ENCODE measurements at regions not wholly inside any gene's neighbourhood (a gene's known extent, or its start where the extent isn't known, plus 50 kb on each side); places are given as distances from the start of the nearest gene placed in this dataset.

DNA sequence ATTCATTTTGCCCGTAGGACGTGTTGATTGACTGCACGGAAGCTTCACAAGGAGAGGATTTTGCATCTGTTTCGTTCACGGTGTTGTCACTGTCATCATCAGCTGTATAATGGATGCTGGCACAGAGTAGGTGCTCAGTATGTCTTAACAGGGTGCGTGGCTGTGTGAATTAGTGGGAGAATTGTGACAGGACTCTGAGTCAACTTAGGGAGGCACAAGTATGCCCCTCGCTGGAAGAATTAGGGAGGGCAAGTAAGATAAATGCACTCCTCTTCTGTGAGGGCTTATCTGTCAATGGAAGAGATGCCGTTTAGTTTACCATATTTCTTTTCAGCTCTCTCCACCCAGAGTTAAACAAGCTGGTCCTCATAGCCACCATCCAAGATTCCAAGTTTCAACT, 107.2 kb downstream of the TRIML1 start:
- DNase-seq (ENCODE audit: low spot score) = no peak
- Histone ChIP-seq H3K9me3 (replicated peaks in 1 of 2; ENCODE audit: control insufficient read depth in 2 of 2, insufficient read depth in 1 of 2, low read depth in 1 of 2, low read length in 2 of 2) (no peaks in the 10 kb centered on the region), H3K4me3 (ENCODE audit: low read length in 2 of 2) (no peak overlapping the region), H4K8ac (ENCODE audit: low read depth, low read length) (no peak overlapping the region), H3K36me3 (replicated peaks in 1 of 2; ENCODE audit: control insufficient read depth in 2 of 2, insufficient read depth in 2 of 2, low read length in 2 of 2) (no peaks in the 10 kb centered on the region), H3K4me1 (ENCODE audit: control insufficient read depth in 2 of 2, insufficient read depth in 1 of 2, low read depth in 1 of 2, low read length in 2 of 2) (peaks cover 0 to 6% of the 10 kb centered on the region in 2 donors), H2BK5ac (ENCODE audit: low read length) (no peak overlapping the region), H3K27me3 (ENCODE audit: control insufficient read depth in 3 of 3, insufficient read depth in 3 of 3, low read depth in 1 of 3, low read length in 3 of 3) (no peaks in the 10 kb centered on the region), H2AK5ac (ENCODE audit: low read depth, low read length) (no peak overlapping the region), H3K23ac (ENCODE audit: low read depth, low read length, poor library complexity) (no peak overlapping the region), H2AFZ (ENCODE audit: low read length) (no peak overlapping the region), H2BK15ac (ENCODE audit: low read length) (no peak overlapping the region), H3K18ac (ENCODE audit: low read length) (no peak overlapping the region), H3K27ac (replicated peaks; ENCODE audit: low read length) (no peak overlapping the region), H3K14ac (ENCODE audit: low read length) (no peak overlapping the region), H3K4ac (ENCODE audit: low read length) (no peak overlapping the region), H2BK12ac (ENCODE audit: low read length) (peak overlapping the region; percentile 66), H3K4me2 (ENCODE audit: insufficient read depth, low read length, poor library complexity, severe bottlenecking) (no peak overlapping the region), H3K79me1 (ENCODE audit: low read depth, low read length) (no peaks in the 10 kb centered on the region), H2BK120ac (ENCODE audit: low read depth, low read length) (no peak overlapping the region), H3K9ac (ENCODE audit: low read depth, low read length, poor library complexity) (no peak overlapping the region), H4K91ac (ENCODE audit: low read depth, low read length, poor library complexity) (no peak overlapping the region)
- WGBS, 2 donors (ENCODE audit: extremely low coverage in 2 of 2, insufficient read length in 2 of 2, insufficient replicate concordance in 1 of 2) = no CpG with 5 or more reads among the region's 8 CpGs

DNA sequence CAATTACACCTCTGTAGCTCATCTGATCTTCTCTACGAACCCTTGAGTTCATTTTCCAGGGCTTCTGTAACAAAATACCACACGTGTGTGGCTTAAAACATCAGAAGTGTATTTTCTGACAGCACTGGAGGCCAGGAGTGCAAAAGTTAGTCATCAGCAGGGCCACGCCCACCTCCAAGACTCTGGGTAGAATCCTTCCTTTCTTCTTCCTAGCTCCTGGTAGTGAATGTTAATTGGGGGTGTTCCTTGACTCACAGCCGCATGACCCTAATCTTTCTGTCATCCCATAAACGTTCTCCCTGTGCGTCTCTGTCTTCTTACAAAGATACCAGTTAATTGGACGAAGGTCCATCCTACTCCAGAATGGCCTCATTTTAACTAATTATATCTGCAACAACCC, 115.0 kb downstream of the TRIML1 start:
- H2BK12ac ChIP-seq (ENCODE audit: low read length) = no peak overlapping the region
- no peak overlapping the region for H4K8ac ChIP-seq (ENCODE audit: low read depth, low read length)
- H3K18ac ChIP-seq (ENCODE audit: low read length) = no peak overlapping the region
- no CpG with 5 or more reads among the region's 7 CpGs for WGBS, 2 donors (ENCODE audit: extremely low coverage in 2 of 2, insufficient read length in 2 of 2, insufficient replicate concordance in 1 of 2)
- H2BK5ac ChIP-seq (ENCODE audit: low read length) = no peak overlapping the region
- H3K9ac ChIP-seq (ENCODE audit: low read depth, low read length, poor library complexity) = no peak overlapping the region
- no peak overlapping the region for H2AFZ ChIP-seq (ENCODE audit: low read length)
- no peak overlapping the region for H3K4me3 ChIP-seq (ENCODE audit: low read length in 2 of 2)
- no peaks in the 10 kb centered on the region for H3K36me3 ChIP-seq (replicated peaks in 1 of 2; ENCODE audit: control insufficient read depth in 2 of 2, insufficient read depth in 2 of 2, low read length in 2 of 2)
- H3K4ac ChIP-seq (ENCODE audit: low read length) = no peak overlapping the region
- H3K4me2 ChIP-seq (ENCODE audit: insufficient read depth, low read length, poor library complexity, severe bottlenecking) = no peak overlapping the region
- H3K14ac ChIP-seq (ENCODE audit: low read length) = no peak overlapping the region
- H2AK5ac ChIP-seq (ENCODE audit: low read depth, low read length) = no peak overlapping the region
- H3K23ac ChIP-seq (ENCODE audit: low read depth, low read length, poor library complexity) = no peak overlapping the region
- no peaks in the 10 kb centered on the region for H3K9me3 ChIP-seq (replicated peaks in 1 of 2; ENCODE audit: control insufficient read depth in 2 of 2, insufficient read depth in 1 of 2, low read depth in 1 of 2, low read length in 2 of 2)
- H3K79me1 ChIP-seq (ENCODE audit: low read depth, low read length) = no peaks in the 10 kb centered on the region
- no peaks in the 10 kb centered on the region for H3K27me3 ChIP-seq (ENCODE audit: control insufficient read depth in 3 of 3, insufficient read depth in 3 of 3, low read depth in 1 of 3, low read length in 3 of 3)
- no peak overlapping the region for H4K91ac ChIP-seq (ENCODE audit: low read depth, low read length, poor library complexity)
- peaks cover 0 to 1% of the 10 kb centered on the region in 2 donors for H3K4me1 ChIP-seq (ENCODE audit: control insufficient read depth in 2 of 2, insufficient read depth in 1 of 2, low read depth in 1 of 2, low read length in 2 of 2)
- H2BK120ac ChIP-seq (ENCODE audit: low read depth, low read length) = no peak overlapping the region
- no peak overlapping the region for H3K27ac ChIP-seq (replicated peaks; ENCODE audit: low read length)
- H2BK15ac ChIP-seq (ENCODE audit: low read length) = no peak overlapping the region
- no peak for DNase-seq (ENCODE audit: low spot score)

DNA sequence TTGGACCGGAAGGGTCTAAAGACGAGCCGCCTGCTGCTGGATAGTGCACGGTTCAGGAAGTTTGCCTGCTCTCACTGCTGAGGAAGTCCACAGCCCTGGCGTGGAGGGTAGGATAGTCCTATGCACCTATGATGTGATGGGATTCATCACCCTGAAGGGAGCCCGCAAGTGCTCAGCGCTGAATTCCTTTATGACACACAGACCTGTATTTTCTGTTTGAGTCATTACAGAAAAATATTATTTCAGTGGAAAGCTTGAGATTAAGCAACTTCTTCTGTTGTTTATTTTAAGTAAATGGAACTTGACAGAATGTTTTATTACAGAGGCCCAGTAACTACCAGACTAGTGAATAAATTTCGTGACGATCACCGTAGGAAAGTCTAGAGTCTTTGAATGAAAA, 123.2 kb downstream of the TRIML1 start:
- Histone ChIP-seq H2BK12ac (ENCODE audit: low read length) (no peak overlapping the region), H3K36me3 (replicated peaks in 1 of 2; ENCODE audit: control insufficient read depth in 2 of 2, insufficient read depth in 2 of 2, low read length in 2 of 2) (no peaks in the 10 kb centered on the region), H4K91ac (ENCODE audit: low read depth, low read length, poor library complexity) (no peak overlapping the region), H3K4me1 (ENCODE audit: control insufficient read depth in 2 of 2, insufficient read depth in 1 of 2, low read depth in 1 of 2, low read length in 2 of 2) (peaks cover 0 to 1% of the 10 kb centered on the region in 2 donors), H2BK5ac (ENCODE audit: low read length) (no peak overlapping the region), H3K18ac (ENCODE audit: low read length) (no peak overlapping the region), H2BK15ac (ENCODE audit: low read length) (no peak overlapping the region), H3K27ac (replicated peaks; ENCODE audit: low read length) (no peak overlapping the region), H3K79me1 (ENCODE audit: low read depth, low read length) (no peaks in the 10 kb centered on the region), H2BK120ac (ENCODE audit: low read depth, low read length) (no peak overlapping the region), H3K27me3 (ENCODE audit: control insufficient read depth in 3 of 3, insufficient read depth in 3 of 3, low read depth in 1 of 3, low read length in 3 of 3) (no peaks in the 10 kb centered on the region), H3K14ac (ENCODE audit: low read length) (no peak overlapping the region), H3K23ac (ENCODE audit: low read depth, low read length, poor library complexity) (no peak overlapping the region), H3K4me3 (ENCODE audit: low read length in 2 of 2) (no peak overlapping the region), H3K4ac (ENCODE audit: low read length) (no peak overlapping the region), H3K9ac (ENCODE audit: low read depth, low read length, poor library complexity) (no peak overlapping the region), H2AFZ (ENCODE audit: low read length) (no peak overlapping the region), H3K9me3 (replicated peaks in 1 of 2; ENCODE audit: control insufficient read depth in 2 of 2, insufficient read depth in 1 of 2, low read depth in 1 of 2, low read length in 2 of 2) (peaks cover 0 to 2% of the 10 kb centered on the region in 2 donors), H3K4me2 (ENCODE audit: insufficient read depth, low read length, poor library complexity, severe bottlenecking) (no peak overlapping the region), H2AK5ac (ENCODE audit: low read depth, low read length) (no peak overlapping the region), H4K8ac (ENCODE audit: low read depth, low read length) (no peak overlapping the region)
- no peak for DNase-seq (ENCODE audit: low spot score)
- WGBS, 2 donors (ENCODE audit: extremely low coverage in 2 of 2, insufficient read length in 2 of 2, insufficient replicate concordance in 1 of 2) = no CpG with 5 or more reads among the region's 10 CpGs

DNA sequence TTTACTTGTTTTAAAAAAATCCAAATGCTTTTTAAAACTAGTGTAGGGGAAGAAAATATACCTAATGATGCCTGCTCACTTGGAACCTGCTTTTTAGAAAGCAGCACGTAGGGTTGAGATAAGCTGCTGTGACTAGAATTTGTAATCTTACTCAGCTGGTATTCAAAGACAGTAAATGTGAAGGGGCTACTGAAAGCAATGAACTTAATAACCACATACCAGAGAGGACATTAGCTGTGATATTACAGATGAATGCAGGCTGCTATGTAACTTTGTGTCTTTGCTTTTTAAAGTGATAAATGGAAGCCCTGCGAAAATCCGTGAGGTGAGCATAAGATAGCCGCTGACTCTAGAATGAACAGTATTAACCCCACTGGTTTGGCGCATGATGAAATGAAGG, 124.1 kb downstream of the TRIML1 start:
- Histone ChIP-seq H3K4ac (ENCODE audit: low read length) (no peak overlapping the region), H2BK5ac (ENCODE audit: low read length) (no peak overlapping the region), H3K14ac (ENCODE audit: low read length) (no peak overlapping the region), H3K27ac (replicated peaks; ENCODE audit: low read length) (no peak overlapping the region), H3K4me2 (ENCODE audit: insufficient read depth, low read length, poor library complexity, severe bottlenecking) (no peak overlapping the region), H2AFZ (ENCODE audit: low read length) (no peak overlapping the region), H3K18ac (ENCODE audit: low read length) (no peak overlapping the region), H4K8ac (ENCODE audit: low read depth, low read length) (no peak overlapping the region), H2AK5ac (ENCODE audit: low read depth, low read length) (no peak overlapping the region), H2BK15ac (ENCODE audit: low read length) (no peak overlapping the region), H3K27me3 (ENCODE audit: control insufficient read depth in 3 of 3, insufficient read depth in 3 of 3, low read depth in 1 of 3, low read length in 3 of 3) (no peaks in the 10 kb centered on the region), H2BK120ac (ENCODE audit: low read depth, low read length) (no peak overlapping the region), H3K4me3 (ENCODE audit: low read length in 2 of 2) (no peak overlapping the region), H3K9ac (ENCODE audit: low read depth, low read length, poor library complexity) (no peak overlapping the region), H3K36me3 (replicated peaks in 1 of 2; ENCODE audit: control insufficient read depth in 2 of 2, insufficient read depth in 2 of 2, low read length in 2 of 2) (no peaks in the 10 kb centered on the region), H3K23ac (ENCODE audit: low read depth, low read length, poor library complexity) (no peak overlapping the region), H2BK12ac (ENCODE audit: low read length) (no peak overlapping the region), H4K91ac (ENCODE audit: low read depth, low read length, poor library complexity) (no peak overlapping the region), H3K79me1 (ENCODE audit: low read depth, low read length) (no peaks in the 10 kb centered on the region), H3K4me1 (ENCODE audit: control insufficient read depth in 2 of 2, insufficient read depth in 1 of 2, low read depth in 1 of 2, low read length in 2 of 2) (peaks cover 0 to 1% of the 10 kb centered on the region in 2 donors), H3K9me3 (replicated peaks in 1 of 2; ENCODE audit: control insufficient read depth in 2 of 2, insufficient read depth in 1 of 2, low read depth in 1 of 2, low read length in 2 of 2) (peaks cover 0 to 2% of the 10 kb centered on the region in 2 donors)
- WGBS, 2 donors (ENCODE audit: extremely low coverage in 2 of 2, insufficient read length in 2 of 2, insufficient replicate concordance in 1 of 2) = no CpG with 5 or more reads among the region's 5 CpGs
- DNase-seq (ENCODE audit: low spot score) = no peak

All from neuronal stem cell (in vitro differentiated cells).